ENCODE measurements at regions not wholly inside any gene's neighbourhood (a gene's known extent, or its start where the extent isn't known, plus 50 kb on each side); places are given as distances from the start of the nearest gene placed in this dataset.

DNA sequence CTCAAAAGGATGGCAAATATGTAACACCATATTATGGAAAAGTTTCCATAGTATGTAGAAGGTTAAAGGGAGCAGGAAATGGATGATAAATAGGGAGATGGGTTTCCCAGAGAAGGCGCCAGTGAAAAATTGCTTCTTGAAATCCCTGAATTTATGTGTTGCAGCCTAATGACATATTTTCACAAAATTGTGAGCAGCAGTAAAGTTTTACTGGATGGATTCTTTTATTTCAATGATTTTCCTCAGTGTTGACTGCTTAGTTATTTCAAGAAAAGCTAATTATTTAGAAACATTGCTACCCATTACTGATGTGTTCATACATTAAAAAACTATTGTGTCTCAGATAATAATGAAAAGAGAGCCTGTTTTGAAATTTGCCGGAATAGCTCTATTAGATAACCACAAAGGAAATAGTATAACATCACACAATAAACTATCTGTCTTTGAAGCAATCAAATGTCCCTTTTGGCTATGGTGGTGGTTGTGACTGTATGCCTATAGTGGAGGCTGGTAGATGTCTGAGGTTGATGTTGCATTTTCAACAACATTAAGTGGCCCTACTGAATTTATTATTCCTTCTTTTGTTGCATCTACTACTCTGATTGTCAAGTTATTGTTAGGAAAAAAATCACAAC, 169.9 kb upstream of the HAND2 start:
- WGBS (ENCODE audit: extremely low coverage, insufficient read length, low lambda C conversion rate) = no CpG with 5 or more reads among the region's 2 CpGs
- Histone ChIP-seq H2BK120ac (ENCODE audit: low read depth, low read length, poor library complexity, severe bottlenecking) (no peak overlapping the region), H2BK20ac (ENCODE audit: low read depth, low read length, poor library complexity, severe bottlenecking) (no peak overlapping the region), H3K23ac (ENCODE audit: insufficient read length, low read depth, low read length) (no peak overlapping the region), H3K27ac (ENCODE audit: insufficient read length, low read depth, low read length) (no peak overlapping the region), H4K20me1 (ENCODE audit: control insufficient read depth, insufficient read depth, insufficient read length) (no peaks in the 10 kb centered on the region), H3K9ac (ENCODE audit: extremely low read depth, insufficient read length, low read length) (no peak overlapping the region), H4K91ac (ENCODE audit: insufficient read length, low read depth, low read length) (no peak overlapping the region), H3K4me2 (ENCODE audit: insufficient read depth, insufficient read length, low read length) (no peak overlapping the region), H4K5ac (ENCODE audit: insufficient read length, low read depth, low read length) (no peak overlapping the region), H2AK5ac (ENCODE audit: insufficient read length, low read length) (no peak overlapping the region), H4K8ac (replicated peaks; ENCODE audit: insufficient read length, low read depth, low read length) (no peak overlapping the region), H3K79me2 (ENCODE audit: insufficient read depth, low read length) (no peaks in the 10 kb centered on the region), H3K27me3 (ENCODE audit: insufficient read depth, low read length) (no peaks in the 10 kb centered on the region), H3T11ph (ENCODE audit: low read length) (no peak overlapping the region), H3K79me1 (ENCODE audit: insufficient read depth, low read depth, low read length, poor library complexity, severe bottlenecking) (no peaks in the 10 kb centered on the region), H2BK15ac (ENCODE audit: low read depth, low read length) (no peak overlapping the region), H3K4me1 (ENCODE audit: insufficient read depth, low read length) (no peaks in the 10 kb centered on the region), H3K9me3 (ENCODE audit: control insufficient read depth, low read depth, low read length) (no peaks in the 10 kb centered on the region), H2BK12ac (ENCODE audit: insufficient read length, low read depth, low read length) (no peak overlapping the region), H2BK5ac (ENCODE audit: insufficient read length, low read length) (no peak overlapping the region), H3K4ac (ENCODE audit: low read depth, low read length) (no peak overlapping the region), H3K23me2 (ENCODE audit: insufficient read length, low read depth, low read length, poor library complexity, severe bottlenecking) (no peaks in the 10 kb centered on the region), H3K14ac (ENCODE audit: insufficient read depth, low read length) (no peak overlapping the region), H3K56ac (ENCODE audit: insufficient read length, low read depth, low read length) (no peak overlapping the region), H2AFZ (ENCODE audit: low read length) (no peak overlapping the region), H3K18ac (ENCODE audit: insufficient read length, low read depth, low read length) (no peak overlapping the region)
- no peak for DNase-seq
- Mint-ChIP-seq H3K27ac (no peak overlapping the region), H3K27me3 (ENCODE audit: low read depth) (no peaks in the 10 kb centered on the region), H3K4me3 (no peak overlapping the region), H3K4me1 (peaks cover 7 to 12% of the 10 kb centered on the region in 2 experiments), H3K9me3 (no peaks in the 10 kb centered on the region), H3K36me3 (ENCODE audit: insufficient read depth in 1 of 3, low read depth in 3 of 3) (no peaks in the 10 kb centered on the region)
- TF ChIP-seq, protein P1, sequence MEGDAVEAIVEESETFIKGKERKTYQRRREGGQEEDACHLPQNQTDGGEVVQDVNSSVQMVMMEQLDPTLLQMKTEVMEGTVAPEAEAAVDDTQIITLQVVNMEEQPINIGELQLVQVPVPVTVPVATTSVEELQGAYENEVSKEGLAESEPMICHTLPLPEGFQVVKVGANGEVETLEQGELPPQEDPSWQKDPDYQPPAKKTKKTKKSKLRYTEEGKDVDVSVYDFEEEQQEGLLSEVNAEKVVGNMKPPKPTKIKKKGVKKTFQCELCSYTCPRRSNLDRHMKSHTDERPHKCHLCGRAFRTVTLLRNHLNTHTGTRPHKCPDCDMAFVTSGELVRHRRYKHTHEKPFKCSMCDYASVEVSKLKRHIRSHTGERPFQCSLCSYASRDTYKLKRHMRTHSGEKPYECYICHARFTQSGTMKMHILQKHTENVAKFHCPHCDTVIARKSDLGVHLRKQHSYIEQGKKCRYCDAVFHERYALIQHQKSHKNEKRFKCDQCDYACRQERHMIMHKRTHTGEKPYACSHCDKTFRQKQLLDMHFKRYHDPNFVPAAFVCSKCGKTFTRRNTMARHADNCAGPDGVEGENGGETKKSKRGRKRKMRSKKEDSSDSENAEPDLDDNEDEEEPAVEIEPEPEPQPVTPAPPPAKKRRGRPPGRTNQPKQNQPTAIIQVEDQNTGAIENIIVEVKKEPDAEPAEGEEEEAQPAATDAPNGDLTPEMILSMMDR (conservative IDR thresholded peaks at IDR 0.05) = no peak
